H1 (cell line): ENCODE measurements at regions not wholly inside any gene's neighbourhood (a gene's known extent, or its start where the extent isn't known, plus 50 kb on each side); places are given as distances from the start of the nearest gene placed in this dataset.

ENCODE experiments used
- CTCF ChIA-PET: fragments of 300-600 bp; sonication (Branson Sonifier 250); formaldehyde crosslinking; loops from one replicate; lab custom pipeline; 2021; ENCODE audit not compliant: partially characterized antibody; lab: Charles Lee
- POLR2A ChIA-PET: fragments of 300-600 bp; sonication (Branson Sonifier 250); formaldehyde crosslinking; loops from one replicate; lab custom pipeline; 2021; ENCODE audit warnings: inconsistent platforms; ENCODE audit not compliant: partially characterized antibody; lab: Charles Lee
- DNase-seq, 2 experiments: peaks; one replicate each; pipeline versions ENCODE4 v3.0.0 to v3.0.0-alpha.2; 2010 to 2022; ENCODE audit warnings: low spot score in 2 of 2, low read depth in 1 of 2, mixed read lengths in 1 of 2
- FAIRE-seq: peaks from 2 replicates; lab custom pipeline; 2011; peaks lifted over from hg19 to GRCh38; lab: Jason Lieb, UNC
- H2AFZ ChIP-seq: 2 replicates; pipeline ENCODE4 v1.8.1; 2012; ENCODE audit warnings: low read length, inconsistent platforms
- H2AK5ac ChIP-seq: 2 replicates; pipeline ENCODE4 v1.6.1; 2013; ENCODE audit warnings: low read depth, low read length
- H2BK120ac ChIP-seq: replicated peaks from 2 replicates; pipeline ENCODE3; 2013; ENCODE audit warnings: low read depth, low read length, inconsistent platforms
- H2BK12ac ChIP-seq: 2 replicates; pipeline ENCODE4 v1.6.1; 2013; ENCODE audit warnings: low read depth, low read length
- H2BK15ac ChIP-seq: 2 replicates; pipeline ENCODE4 v1.6.1; 2013; ENCODE audit warnings: low read length
- H2BK20ac ChIP-seq: 2 replicates; pipeline ENCODE4 v1.6.1; 2013; ENCODE audit warnings: low read length
- H2BK5ac ChIP-seq: 2 replicates; pipeline ENCODE4 v1.6.1; 2013; ENCODE audit warnings: low read depth, low read length
- H3K14ac ChIP-seq: 2 replicates; pipeline ENCODE4 v1.6.1; 2013; ENCODE audit warnings: inconsistent platforms; ENCODE audit not compliant: insufficient read length
- H3K18ac ChIP-seq: 2 replicates; pipeline ENCODE4 v1.6.1; 2013; ENCODE audit warnings: low read length; ENCODE audit errors: extremely low read depth
- H3K23ac ChIP-seq: 2 replicates; pipeline ENCODE4 v1.6.1; 2013; ENCODE audit warnings: inconsistent platforms; ENCODE audit not compliant: insufficient read length
- H3K23me2 ChIP-seq: 2 replicates; pipeline ENCODE4 v1.6.1; 2013; ENCODE audit warnings: low read depth, low read length
- H3K27ac ChIP-seq: 2 replicates; pipeline ENCODE4 v1.6.1; 2011; ENCODE audit warnings: low read depth, low read length, inconsistent platforms
- H3K27me3 ChIP-seq, 4 experiments: replicated peaks in 1 of 4; 1 replicate in 1 of 4; 2 replicates in 3 of 4; pipeline versions ENCODE4 v1.6.1 to v1.8.1; 2011 to 2013; ENCODE audit warnings: low read length in 3 of 4, mild to moderate bottlenecking in 3 of 4, inconsistent platforms in 2 of 4, mixed read lengths in 2 of 4, moderate library complexity in 1 of 4; ENCODE audit not compliant: control insufficient read depth in 3 of 4, insufficient read depth in 3 of 4; ENCODE audit errors: extremely low read depth in 1 of 4
- H3K36me3 ChIP-seq, 4 experiments: 2 replicates each; pipeline versions ENCODE4 v1.6.1 to v1.8.1; 2011 to 2013; ENCODE audit warnings: mild to moderate bottlenecking in 4 of 4, low read length in 3 of 4, moderate library complexity in 2 of 4, control low read depth in 1 of 4, inconsistent platforms in 1 of 4; ENCODE audit not compliant: insufficient read depth in 4 of 4, control insufficient read depth in 2 of 4
- H3K4ac ChIP-seq: replicated peaks from 2 replicates; pipeline ENCODE3; 2013; ENCODE audit warnings: low read length, low read depth, mixed read lengths, inconsistent platforms; ENCODE audit not compliant: insufficient read length
- H3K4me1 ChIP-seq, 4 experiments: replicated peaks in 1 of 4; 1 replicate in 1 of 4; 2 replicates in 3 of 4; pipeline versions ENCODE4 v1.6.1 to v1.8.1; 2011 to 2013; ENCODE audit warnings: low read length in 3 of 4, inconsistent platforms in 2 of 4, mixed read lengths in 1 of 4; ENCODE audit not compliant: insufficient read depth in 4 of 4, control insufficient read depth in 3 of 4
- H3K4me2 ChIP-seq, 2 experiments: 2 replicates each; pipeline versions ENCODE4 v1.6.1 to v1.8.1; 2011 to 2013; ENCODE audit warnings: low read depth in 2 of 2, low read length in 2 of 2, control low read depth in 1 of 2, inconsistent platforms in 1 of 2, mild to moderate bottlenecking in 1 of 2; ENCODE audit not compliant: insufficient read depth in 1 of 2
- H3K4me3 ChIP-seq, 4 experiments: fragments of 200-600, 300-600 bp in 1 of 4; sonication (generic), shearing (Covaris generic), sonication (Bioruptor Twin) in 1 of 4; 2 replicates each; pipeline versions ENCODE4 v1.5.1 to v1.8.1; 2011 to 2016; ENCODE audit warnings: low read length in 4 of 4, low read depth in 3 of 4, control low read depth in 2 of 4, inconsistent platforms in 2 of 4, mild to moderate bottlenecking in 2 of 4, mixed read lengths in 1 of 4, moderate library complexity in 1 of 4; ENCODE audit not compliant: insufficient read depth in 2 of 4; ENCODE audit errors: extremely low read depth in 1 of 4
- H3K56ac ChIP-seq: replicated peaks from 2 replicates; pipeline ENCODE3; 2013; ENCODE audit warnings: low read depth, mild to moderate bottlenecking, mixed read lengths, low read length, inconsistent platforms; ENCODE audit not compliant: insufficient read length
- H3K79me1 ChIP-seq: 2 replicates; pipeline ENCODE4 v1.6.1; 2013; ENCODE audit warnings: low read depth, low read length, control low read depth
- H3K79me2 ChIP-seq, 2 experiments: 2 replicates each; pipeline versions ENCODE4 v1.6.1 to v1.8.1; 2012 to 2013; ENCODE audit warnings: low read length in 2 of 2, mild to moderate bottlenecking in 2 of 2, inconsistent platforms in 1 of 2; ENCODE audit not compliant: insufficient read depth in 2 of 2, control insufficient read depth in 1 of 2
- H3K9ac ChIP-seq, 4 experiments: replicated peaks in 1 of 4; 1 replicate in 1 of 4; 2 replicates in 3 of 4; pipeline versions ENCODE4 v1.6.1 to v1.8.1; 2011 to 2013; ENCODE audit warnings: low read depth in 3 of 4, low read length in 3 of 4, control low read depth in 2 of 4, mild to moderate bottlenecking in 2 of 4, moderate library complexity in 2 of 4, inconsistent platforms in 1 of 4; ENCODE audit errors: extremely low read depth in 1 of 4
- H3K9me3 ChIP-seq, 2 experiments: 2 replicates each; pipeline versions ENCODE4 v1.6.1 to v1.8.1; 2012 to 2013; ENCODE audit warnings: mild to moderate bottlenecking in 2 of 2, moderate library complexity in 2 of 2, control low read depth in 1 of 2, inconsistent platforms in 1 of 2, low read depth in 1 of 2, low read length in 1 of 2, mixed read lengths in 1 of 2; ENCODE audit not compliant: insufficient read depth in 2 of 2
- H4K20me1 ChIP-seq, 2 experiments: replicated peaks in 1 of 2; 2 replicates each; pipeline versions ENCODE3 to v1.8.1; 2011 to 2013; ENCODE audit warnings: inconsistent platforms in 2 of 2, low read length in 2 of 2, mild to moderate bottlenecking in 1 of 2; ENCODE audit not compliant: insufficient read depth in 2 of 2, control insufficient read depth in 1 of 2
- H4K5ac ChIP-seq: 2 replicates; pipeline ENCODE4 v1.6.1; 2013; ENCODE audit warnings: low read length, low read depth, mixed read lengths, inconsistent platforms; ENCODE audit not compliant: insufficient read length
- H4K8ac ChIP-seq: 2 replicates; pipeline ENCODE4 v1.8.0; 2013; ENCODE audit warnings: mild to moderate bottlenecking, moderate library complexity, low read length, inconsistent platforms; ENCODE audit not compliant: insufficient read depth; ENCODE audit errors: extremely low read depth
- H4K91ac ChIP-seq: replicated peaks from 2 replicates; pipeline ENCODE3; 2013; ENCODE audit warnings: low read length, mixed read lengths, inconsistent platforms; ENCODE audit not compliant: insufficient read length
- CBX8 ChIP-seq: fragments of 300-800, 300-1000 bp; sonication (generic); IDR thresholded peaks from 2 replicates; pipeline ENCODE4 v1.7.1; 2016; ENCODE audit warnings: low read depth, low read length, borderline replicate concordance
- CREB1 ChIP-seq: IDR thresholded peaks from 2 replicates; pipeline ENCODE4 v1.6.1; 2012; ENCODE audit warnings: inconsistent platforms
- EGR1 ChIP-seq: IDR thresholded peaks from 2 replicates; pipeline ENCODE4 v1.6.1; 2011; ENCODE audit warnings: low read depth, low read length, borderline replicate concordance
- FOSL1 ChIP-seq: IDR thresholded peaks from 2 replicates; pipeline ENCODE4 v1.6.1; 2011; ENCODE audit warnings: mild to moderate bottlenecking, low read depth, low read length, moderate library complexity; ENCODE audit not compliant: insufficient read depth
- GABPA ChIP-seq: IDR thresholded peaks from 2 replicates; pipeline ENCODE4 v1.6.1; 2011; ENCODE audit warnings: mild to moderate bottlenecking, low read length, moderate library complexity, borderline replicate concordance; ENCODE audit not compliant: insufficient read depth
- HDAC6 ChIP-seq: IDR thresholded peaks from one replicate; pipeline ENCODE4 v1.7.1; 2012; ENCODE audit warnings: low read depth, mild to moderate bottlenecking, inconsistent platforms, low read length, moderate library complexity
- PHF8 ChIP-seq: fragments of 200-600 bp; sonication (generic); conservative IDR thresholded peaks from 2 replicates; pipeline ENCODE4 v1.7.1; 2012; ENCODE audit warnings: low read depth, mild to moderate bottlenecking, inconsistent platforms, low read length, moderate library complexity
- SIRT6 ChIP-seq: IDR thresholded peaks from one replicate; pipeline ENCODE4 v1.7.1; 2012; ENCODE audit warnings: low read length, inconsistent platforms
- SIX5 ChIP-seq: IDR thresholded peaks from 2 replicates; pipeline ENCODE4 v1.6.1; 2011; ENCODE audit warnings: mild to moderate bottlenecking, low read depth, low read length
- SP4 ChIP-seq: IDR thresholded peaks from 2 replicates; pipeline ENCODE4 v1.6.1; 2012; ENCODE audit warnings: low read length, inconsistent platforms
- TAF1 ChIP-seq: IDR thresholded peaks from 2 replicates; pipeline ENCODE4 v1.6.1; 2011; ENCODE audit warnings: mild to moderate bottlenecking, low read depth, low read length
- TAF7 ChIP-seq: optimal IDR thresholded peaks from 2 replicates; pipeline ENCODE3; 2011; ENCODE audit warnings: low read depth, mild to moderate bottlenecking, inconsistent platforms, low read length, moderate library complexity, borderline replicate concordance
- TEAD4 ChIP-seq: IDR thresholded peaks from 2 replicates; pipeline ENCODE4 v1.6.1; 2012; ENCODE audit warnings: low read depth, low read length, inconsistent platforms, mixed read lengths
- WGBS, 2 experiments: shearing (Covaris generic) in 1 of 2; methylation state at CpG; one replicate each; pipeline versions ENCODE4 v1.1.6 to v1.1.7; 2013 to 2015; ENCODE audit warnings: low lambda C conversion rate in 2 of 2, mixed read lengths in 2 of 2, inconsistent platforms in 1 of 2, low coverage in 1 of 2, missing lambda C conversion rate in 1 of 2; ENCODE audit not compliant: insufficient replicate concordance in 2 of 2, insufficient coverage in 1 of 2, insufficient read length in 1 of 2; ENCODE audit errors: extremely low coverage in 1 of 2, missing lambda C conversion rate in 1 of 2; 5-methylcytosine and 5-hydroxymethylcytosine counted together
- TF ChIP-seq, protein P1 (sequence below), 3 experiments: IDR thresholded peaks; 1 replicate in 2 of 3; 2 replicates in 1 of 3; pipeline versions ENCODE4 v1.5.1 to v1.6.1; 2011; ENCODE audit warnings: low read length in 3 of 3, mild to moderate bottlenecking in 3 of 3, inconsistent platforms in 2 of 3, low read depth in 1 of 3, moderate library complexity in 1 of 3; ENCODE audit not compliant: insufficient read depth in 1 of 3; ENCODE audit errors: control extremely low read depth in 1 of 3

GRCh38 chr17:33438578-33438977 lies 145.5 kb upstream of the ASIC2 start:
- H3K79me2 ChIP-seq: no peaks in the 10 kb centered on the region
- H3K79me1 ChIP-seq: no peaks in the 10 kb centered on the region
- FAIRE-seq (no peak), DNase-seq (no peak)
- H3K4me3 ChIP-seq: no peak overlapping the region
- ChIA-PET CTCF (interaction anchor here (0.9 kb wide), 2 partner anchors 82 to 179 kb away, joined by 3 read pairs; no protein-coding TSS in a partner anchor), POLR2A (no interaction called here)
- no peaks in the 10 kb centered on the region for H3K4me1 ChIP-seq
- H3K23ac ChIP-seq: no peak overlapping the region
- no peaks in the 10 kb centered on the region for H4K20me1 ChIP-seq
- H3K9ac ChIP-seq: no peak overlapping the region
- no peak overlapping the region for H3K14ac ChIP-seq
- H3K9me3 ChIP-seq: peaks cover 0 to 3% of the 10 kb centered on the region in 2 experiments; a peak in 3 of 4 replicates
- no peak overlapping the region for H2AFZ ChIP-seq
- no peak overlapping the region for H2BK5ac ChIP-seq
- no peak overlapping the region for H2BK120ac ChIP-seq
- no peak overlapping the region for H3K27ac ChIP-seq
- H3K56ac ChIP-seq: no peak overlapping the region
- H3K4ac ChIP-seq: no peak overlapping the region
- H3K23me2 ChIP-seq: no peaks in the 10 kb centered on the region
- H4K8ac ChIP-seq: no peak overlapping the region
- H2AK5ac ChIP-seq: no peak overlapping the region
- no peak overlapping the region for H4K5ac ChIP-seq
- H3K27me3 ChIP-seq: no peaks in the 10 kb centered on the region
- no peak overlapping the region for H4K91ac ChIP-seq
- 87% methylated on average over 1 of the region's 1 CpG; no CpG with 5 or more reads in 1 of the 2 experiments for WGBS, 2 experiments
- no peak overlapping the region for H3K18ac ChIP-seq
- no peak overlapping the region for H2BK15ac ChIP-seq
- no peak overlapping the region for H2BK12ac ChIP-seq
- no peak overlapping the region for H2BK20ac ChIP-seq
- H3K36me3 ChIP-seq: no peaks in the 10 kb centered on the region
- H3K4me2 ChIP-seq: no peak overlapping the region
- TF ChIP-seq CREB1: no peak
- TF ChIP-seq EGR1: no peak
- TF ChIP-seq, protein P1, sequence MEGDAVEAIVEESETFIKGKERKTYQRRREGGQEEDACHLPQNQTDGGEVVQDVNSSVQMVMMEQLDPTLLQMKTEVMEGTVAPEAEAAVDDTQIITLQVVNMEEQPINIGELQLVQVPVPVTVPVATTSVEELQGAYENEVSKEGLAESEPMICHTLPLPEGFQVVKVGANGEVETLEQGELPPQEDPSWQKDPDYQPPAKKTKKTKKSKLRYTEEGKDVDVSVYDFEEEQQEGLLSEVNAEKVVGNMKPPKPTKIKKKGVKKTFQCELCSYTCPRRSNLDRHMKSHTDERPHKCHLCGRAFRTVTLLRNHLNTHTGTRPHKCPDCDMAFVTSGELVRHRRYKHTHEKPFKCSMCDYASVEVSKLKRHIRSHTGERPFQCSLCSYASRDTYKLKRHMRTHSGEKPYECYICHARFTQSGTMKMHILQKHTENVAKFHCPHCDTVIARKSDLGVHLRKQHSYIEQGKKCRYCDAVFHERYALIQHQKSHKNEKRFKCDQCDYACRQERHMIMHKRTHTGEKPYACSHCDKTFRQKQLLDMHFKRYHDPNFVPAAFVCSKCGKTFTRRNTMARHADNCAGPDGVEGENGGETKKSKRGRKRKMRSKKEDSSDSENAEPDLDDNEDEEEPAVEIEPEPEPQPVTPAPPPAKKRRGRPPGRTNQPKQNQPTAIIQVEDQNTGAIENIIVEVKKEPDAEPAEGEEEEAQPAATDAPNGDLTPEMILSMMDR (IDR thresholded peaks at IDR 0.05; ENCODE audit: control extremely low read depth in 1 of 3, insufficient read depth in 1 of 3, low read depth in 1 of 3, low read length in 3 of 3): no peak
- no peak for TF ChIP-seq TAF1
- TF ChIP-seq SP4: no peak
- TF ChIP-seq TEAD4: no peak
- TF ChIP-seq CBX8: no peak
- no peak for TF ChIP-seq GABPA
- TF ChIP-seq TAF7: no peak
- TF ChIP-seq HDAC6: no peak
- no peak for TF ChIP-seq SIRT6
- TF ChIP-seq FOSL1: no peak
- no peak for TF ChIP-seq PHF8
- no peak for TF ChIP-seq SIX5
